HG02938 (cell line): ENCODE measurements at regions not wholly inside any gene's neighbourhood (a gene's known extent, or its start where the extent isn't known, plus 50 kb on each side); places are given as distances from the start of the nearest gene placed in this dataset.
"Not testable (repeated sequence)": the region's sequence is repeated elsewhere in the genome, so short reads cannot be mapped to it uniquely, and the experiment has no call there.

Experiments
- ATAC-seq: cut with Tn5 transposase; IDR thresholded peaks from one replicate; pipeline ENCODE4 v1.9.1; 2021; ENCODE audit warnings: mild to moderate bottlenecking, moderate library complexity; ENCODE audit not compliant: unreplicated experiment

DNA sequence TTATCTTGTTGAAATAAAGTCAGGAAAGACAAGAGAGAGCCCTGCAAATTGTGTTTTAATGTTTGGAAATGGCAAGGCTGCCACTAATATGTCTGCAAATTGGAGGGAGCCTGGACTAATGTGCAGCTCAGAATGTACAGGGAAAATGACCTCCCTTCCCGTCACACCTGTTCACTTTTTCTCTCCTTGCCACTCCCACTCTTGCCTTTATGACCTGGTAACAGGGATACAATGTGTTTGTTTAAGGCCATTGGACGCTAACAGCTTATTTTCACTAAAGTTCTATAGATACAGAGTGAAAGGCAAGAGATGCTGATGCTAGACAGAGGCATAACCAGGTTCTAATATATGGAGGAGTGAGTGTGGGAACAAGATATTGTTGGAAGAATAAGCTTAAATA lies 203.9 kb downstream of the RAB38 start:
- no peak for ATAC-seq

DNA sequence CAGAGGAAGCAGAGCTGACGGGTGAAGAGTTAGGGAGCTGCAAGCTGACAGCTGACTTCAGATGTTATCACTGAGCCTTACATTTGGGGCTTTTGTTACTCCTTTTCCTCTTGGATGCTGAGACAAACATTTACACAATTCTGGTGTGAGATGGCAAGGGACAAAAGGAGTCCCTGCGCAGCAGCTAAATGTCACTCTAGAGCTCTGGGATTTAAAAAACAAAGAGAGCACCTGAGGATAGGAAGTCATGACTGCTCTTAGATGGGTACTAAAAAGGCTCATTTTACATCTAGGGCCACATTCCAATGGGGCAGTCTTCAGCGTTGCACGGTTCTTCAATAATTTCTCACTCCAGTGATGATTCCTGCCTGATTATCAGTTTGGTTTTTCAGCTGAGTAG lies 204.5 kb downstream of the RAB38 start:
- ATAC-seq, result no peak

DNA sequence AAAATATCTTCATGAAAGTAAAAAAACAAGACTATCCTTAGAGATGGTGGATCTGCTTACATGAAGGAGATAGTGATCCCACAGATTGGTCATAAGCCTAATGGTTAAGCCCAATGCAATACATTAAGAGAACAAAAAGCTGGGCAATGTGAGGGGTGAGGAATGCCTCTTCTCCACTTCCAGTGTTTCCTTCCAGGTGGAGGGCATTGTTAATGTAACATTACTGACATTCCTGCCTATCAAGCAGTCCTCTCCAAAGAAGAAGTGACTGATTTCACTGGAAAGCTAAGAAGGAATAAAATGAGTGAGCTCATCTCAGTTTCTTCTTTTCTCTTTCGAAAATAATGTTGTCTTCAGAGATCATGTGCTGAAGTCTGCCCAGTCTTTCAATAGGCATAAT lies 207.8 kb downstream of the RAB38 start:
- no peak for ATAC-seq

DNA sequence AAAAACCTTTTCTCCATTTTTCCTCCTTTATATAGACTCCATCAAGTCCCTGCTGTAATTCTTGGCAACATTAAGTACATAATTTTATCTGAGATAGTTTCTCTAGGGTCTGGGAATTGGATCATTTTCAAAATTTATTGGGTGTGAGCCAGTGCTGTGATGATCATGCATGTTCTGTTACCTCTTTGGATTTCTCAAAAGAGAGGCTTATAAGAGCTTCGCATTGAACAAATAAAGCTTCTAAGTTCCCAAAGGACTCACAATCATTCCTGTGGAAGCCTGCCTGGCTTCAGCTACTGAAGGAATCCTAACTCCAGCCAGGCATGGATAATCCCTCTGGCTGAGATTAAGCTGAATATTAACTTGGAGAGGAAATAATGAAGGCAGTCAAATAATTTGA lies 208.5 kb downstream of the RAB38 start:
- no peak for ATAC-seq

DNA sequence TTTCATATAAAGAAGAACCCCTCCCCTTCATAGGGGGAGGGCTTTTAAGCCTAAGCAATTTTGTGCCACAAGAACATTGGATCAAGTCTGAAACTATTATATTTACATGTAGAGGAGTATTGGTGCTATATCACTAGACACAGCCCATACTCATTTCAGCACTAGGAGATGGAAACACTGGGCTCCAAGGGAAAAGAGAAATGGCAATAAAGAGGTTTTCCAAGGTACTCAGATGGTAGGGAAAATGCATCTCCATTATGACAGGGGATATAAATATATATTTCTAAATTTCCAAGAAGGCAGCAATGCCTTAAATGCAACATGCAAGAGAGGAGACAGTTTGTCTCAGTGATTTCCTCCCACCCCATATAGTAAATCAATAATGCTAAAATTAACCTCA lies 209.0 kb downstream of the RAB38 start:
- no peak for ATAC-seq

DNA sequence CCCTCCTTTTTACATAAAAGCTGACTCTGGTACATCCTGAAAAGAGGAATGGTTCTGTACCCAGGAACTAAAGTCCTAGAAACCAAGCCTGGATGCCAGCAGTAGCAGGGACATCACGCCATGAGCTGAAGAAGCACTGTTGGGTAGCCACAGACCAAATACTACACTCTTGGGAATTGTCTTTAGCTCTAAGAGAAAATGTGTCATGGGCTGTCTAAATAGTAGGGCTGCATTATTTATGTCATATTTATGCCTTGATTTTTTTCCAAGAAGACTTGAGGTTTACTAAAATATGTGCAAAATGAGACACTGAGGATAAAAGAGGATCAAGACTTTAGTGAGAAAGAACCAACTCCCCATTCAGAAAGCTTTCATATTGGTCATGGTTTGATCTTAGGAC lies 213.6 kb downstream of the RAB38 start:
- ATAC-seq, result no peak

DNA sequence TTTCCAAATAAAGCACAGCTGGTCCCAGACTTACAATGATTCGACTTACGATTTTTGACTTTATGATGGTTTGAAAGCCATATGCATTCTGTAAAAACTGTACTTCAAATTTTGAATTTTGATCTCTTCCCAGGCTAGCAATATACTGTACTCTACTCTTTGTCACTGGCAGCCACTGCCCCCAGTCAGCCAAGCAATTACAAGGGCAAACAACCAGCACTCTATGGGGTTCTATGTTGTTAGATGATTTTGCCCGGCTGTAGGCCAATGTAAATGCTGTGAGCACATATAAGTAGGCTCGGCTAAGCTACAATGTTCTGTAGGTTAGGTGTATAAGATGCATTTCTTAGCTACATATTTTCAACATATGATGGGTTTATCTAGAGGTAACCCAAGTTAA lies 217.3 kb downstream of the RAB38 start:
- no peak for ATAC-seq

DNA sequence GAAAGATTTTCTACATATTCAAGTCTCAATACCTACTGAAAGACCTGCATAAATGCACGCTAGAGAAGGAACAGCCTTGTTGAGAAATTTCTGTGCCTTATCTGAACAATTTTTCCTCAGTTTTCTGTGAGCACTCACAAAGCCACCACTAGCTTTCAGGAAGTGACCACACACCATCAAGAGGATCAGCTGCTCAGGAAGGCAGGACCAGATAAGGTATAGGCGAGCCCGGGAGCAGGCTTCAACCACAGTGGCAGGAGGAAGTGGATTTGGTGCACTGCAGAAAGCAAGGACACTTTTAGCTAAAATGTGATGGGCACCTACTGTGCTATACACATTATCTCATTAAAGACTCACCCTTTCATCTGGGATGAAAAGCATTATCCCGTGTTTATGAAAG lies 220.8 kb downstream of the RAB38 start:
- no peak for ATAC-seq

DNA sequence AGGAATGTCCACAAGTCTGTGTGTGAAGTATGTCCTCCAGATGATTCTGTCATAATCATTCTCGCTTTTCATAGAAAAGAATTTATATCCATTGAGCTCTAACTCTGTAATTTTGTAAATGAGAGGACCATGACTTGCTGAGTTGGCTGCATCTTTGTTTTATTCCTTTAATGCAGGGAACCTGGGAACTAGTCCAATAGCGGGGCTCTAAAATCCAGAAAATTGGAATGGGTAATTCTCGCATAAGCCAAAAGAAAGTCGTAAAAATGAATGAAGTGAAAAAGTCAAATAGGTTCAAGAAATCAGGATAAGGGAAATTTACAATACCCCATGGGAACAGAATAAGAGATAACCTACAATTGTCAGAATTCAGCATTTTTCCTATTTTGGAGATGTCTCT lies 232.5 kb downstream of the RAB38 start:
- ATAC-seq, result no peak

DNA sequence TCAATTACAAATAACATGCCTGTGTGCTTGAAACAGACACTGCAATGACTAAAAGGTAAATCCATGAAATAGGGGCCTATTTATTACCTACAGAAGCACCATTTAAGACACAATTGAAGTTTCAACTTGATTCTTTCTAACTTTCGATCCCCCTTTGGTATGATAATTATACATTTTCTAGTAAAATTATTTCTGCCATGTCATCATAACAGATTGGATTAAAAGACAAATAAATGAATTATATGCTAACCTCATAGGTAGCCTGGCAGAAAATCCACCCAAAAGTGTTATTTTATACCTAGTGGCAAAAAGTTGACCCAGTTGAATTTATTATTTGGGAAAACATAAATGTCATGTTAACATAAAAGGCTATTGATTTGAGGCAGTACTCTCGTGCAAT lies 241.1 kb downstream of the RAB38 start:
- no peak for ATAC-seq

DNA sequence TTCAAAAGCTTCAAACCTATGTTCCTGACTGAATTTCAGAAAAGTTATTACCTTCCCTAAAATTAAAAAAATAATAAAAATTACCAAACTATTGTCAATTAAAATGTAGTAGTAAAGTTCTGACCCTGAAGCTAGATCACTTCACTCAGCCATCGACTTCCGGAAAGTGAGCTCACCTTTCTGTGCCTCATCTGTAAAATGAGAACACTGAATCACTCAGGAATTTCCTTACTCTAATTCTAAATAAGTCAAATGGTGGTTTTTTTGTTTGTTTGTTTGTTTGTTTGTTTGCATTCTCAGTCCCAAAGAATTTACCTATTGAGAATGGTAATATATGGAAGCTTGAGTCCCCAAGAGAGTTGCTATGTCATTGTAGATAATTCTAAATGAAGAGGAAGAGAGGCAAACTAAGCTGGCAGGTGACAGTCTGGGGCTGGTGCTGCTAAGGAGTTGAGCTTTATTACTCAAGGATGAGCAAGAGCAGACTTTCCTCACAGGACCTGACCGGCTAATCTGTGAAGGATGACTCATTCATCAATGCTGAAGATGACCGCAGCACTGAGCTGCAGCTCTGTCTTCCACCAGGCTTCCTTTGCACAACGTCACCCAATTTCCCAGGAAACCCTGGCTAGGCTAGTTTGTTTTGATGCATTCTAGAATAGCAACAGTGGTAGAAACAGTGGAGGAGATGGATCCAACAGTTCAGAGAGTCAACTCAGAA lies 248.8 kb downstream of the RAB38 start:
- ATAC-seq, result no peak

DNA sequence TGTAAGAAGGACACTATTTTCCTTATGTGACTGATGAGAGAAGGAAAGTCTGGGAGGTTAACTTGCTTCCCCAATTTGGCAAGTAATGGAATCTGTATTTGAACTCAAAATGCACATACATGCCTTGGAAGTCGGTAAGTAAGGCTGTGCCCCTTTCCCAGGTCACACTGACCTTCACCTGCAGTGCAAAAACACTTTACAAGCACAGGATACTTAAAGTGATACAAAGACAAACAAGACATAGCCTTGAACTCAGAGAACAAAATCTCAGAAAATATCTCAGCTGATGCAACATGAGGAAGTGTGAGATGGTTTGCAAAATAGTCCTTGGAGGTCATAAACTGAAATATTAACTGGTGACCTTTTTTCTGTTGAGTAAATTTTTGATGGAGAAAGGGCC lies 251.1 kb downstream of the RAB38 start:
- no peak for ATAC-seq

DNA sequence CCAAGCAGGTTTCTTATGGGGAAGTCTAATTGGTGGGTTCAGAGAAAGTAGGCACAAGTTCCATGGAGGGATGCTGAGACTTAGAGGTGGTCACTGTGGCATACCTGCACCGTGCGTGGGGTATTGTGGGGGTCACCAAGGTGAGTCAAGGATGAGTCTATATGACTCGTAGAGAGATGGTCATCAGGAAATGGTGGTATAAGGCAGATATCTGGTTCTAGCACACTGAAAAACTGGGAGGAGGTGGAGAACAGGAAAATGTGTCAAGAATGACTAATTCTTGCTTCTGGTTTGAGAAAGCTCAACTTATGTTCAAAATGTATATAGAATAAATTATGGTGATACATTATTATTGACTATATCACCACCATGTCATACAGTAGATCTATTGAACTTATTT lies 258.1 kb downstream of the RAB38 start:
- no peak for ATAC-seq

DNA sequence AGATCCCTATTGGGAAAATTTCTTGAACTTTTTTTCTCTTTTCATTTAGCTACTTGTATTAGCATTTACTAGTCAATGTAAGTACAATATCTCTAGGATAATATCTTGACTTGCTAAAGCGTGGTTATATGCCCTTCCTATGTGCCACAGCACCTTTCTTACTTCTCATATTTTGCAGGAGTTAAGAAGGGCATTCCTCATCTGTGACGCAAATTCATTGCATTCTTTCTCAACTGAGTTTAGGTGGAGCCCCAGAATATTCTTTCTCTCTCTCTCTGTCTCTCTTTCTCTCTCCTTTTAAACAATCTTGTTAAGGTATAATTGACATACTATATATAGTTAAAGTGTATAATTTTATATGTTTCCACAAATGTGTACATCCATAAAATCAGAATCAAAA lies 266.1 kb downstream of the RAB38 start:
- ATAC-seq, result no peak

DNA sequence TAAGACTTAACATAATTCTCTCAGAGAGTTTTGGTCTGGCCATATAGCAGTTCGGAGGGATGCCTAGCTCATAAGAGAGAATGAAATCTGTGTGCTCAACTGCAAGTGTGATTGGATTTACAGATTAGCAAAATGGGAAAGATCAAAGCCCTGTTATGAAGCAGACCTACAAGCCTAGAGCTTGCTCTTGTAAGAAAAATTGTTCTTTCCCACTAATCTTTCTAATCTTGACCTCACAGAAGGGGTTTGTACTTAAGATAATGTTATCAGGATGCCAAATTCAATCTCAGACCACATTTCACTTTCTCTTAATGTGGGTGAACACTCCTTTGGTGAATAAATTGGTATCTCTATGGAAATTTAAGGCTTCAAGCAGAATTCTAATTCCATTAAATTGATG lies 267.2 kb downstream of the RAB38 start:
- no peak for ATAC-seq

DNA sequence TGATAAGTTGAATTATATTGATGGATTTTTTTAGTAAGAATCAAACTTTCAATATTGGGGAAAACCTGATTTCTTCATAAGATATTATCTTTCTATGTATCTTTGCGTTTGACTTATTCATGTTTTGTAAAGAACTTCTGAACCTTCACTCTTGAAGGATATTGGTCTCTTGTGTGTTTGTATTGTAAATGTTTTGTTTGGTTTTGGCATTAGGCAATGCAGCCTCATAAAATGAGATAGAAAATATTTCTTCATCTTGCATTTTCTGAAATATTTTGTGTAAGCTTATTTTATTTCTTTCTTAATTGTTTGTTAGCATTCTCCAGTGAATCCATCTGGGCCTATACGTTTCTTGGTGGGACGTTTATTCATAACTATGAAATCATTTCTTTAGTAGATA lies 271.9 kb downstream of the RAB38 start:
- no peak for ATAC-seq

DNA sequence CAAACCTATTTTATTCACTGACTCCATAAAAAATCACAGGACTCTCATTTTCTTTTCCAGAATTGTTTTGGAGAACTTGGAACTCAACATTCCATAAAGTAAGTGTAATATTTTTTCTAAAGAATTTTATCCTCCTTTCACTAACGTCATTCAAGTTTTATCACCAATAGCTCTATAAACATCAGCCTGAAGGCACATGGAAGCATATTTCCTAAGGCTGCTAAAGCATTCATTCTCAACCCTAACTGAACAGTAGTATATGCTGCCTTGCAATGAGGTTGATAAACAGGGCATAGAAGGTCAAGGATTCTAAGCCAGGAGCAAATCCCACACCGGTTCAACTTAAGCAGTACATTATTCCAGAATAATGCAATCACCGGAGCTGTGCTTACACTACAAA lies 273.9 kb downstream of the RAB38 start:
- no peak for ATAC-seq

DNA sequence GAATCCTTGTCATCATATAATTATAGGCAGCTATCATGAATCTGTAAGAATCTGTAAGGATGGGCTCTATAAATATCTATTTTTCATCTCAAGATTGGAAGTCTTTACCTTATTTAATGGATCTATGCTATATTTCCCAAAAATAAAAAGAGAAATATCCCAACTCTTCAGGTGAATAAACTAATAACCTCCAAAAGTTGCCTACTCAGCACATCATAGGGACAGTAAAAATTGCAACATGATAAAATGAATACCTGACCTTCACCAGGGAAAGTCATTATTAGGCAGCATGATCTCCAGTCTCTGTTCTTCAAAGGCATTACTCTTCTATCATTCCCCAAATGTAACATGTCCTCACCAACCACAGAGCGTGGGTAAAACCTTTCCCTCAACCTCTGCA lies 277.3 kb downstream of the RAB38 start:
- ATAC-seq, result no peak

DNA sequence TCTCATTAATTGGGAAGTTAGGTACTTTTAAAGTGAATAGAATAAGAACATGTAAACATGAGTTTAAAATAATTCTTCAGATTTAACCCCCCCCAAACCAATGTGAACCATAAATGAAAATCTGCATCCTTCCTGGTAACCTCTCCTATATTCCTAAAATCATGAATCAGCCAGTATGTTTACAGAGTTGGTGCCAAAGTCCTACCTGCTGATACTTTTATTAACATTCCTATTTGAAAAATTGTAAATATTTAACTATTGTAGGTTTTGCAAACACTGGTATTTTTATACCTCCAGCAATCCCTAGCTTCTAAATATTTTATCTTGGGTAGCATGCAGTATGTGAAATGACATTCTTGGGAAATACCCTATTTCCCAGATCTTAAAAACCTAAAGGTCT lies 278.2 kb downstream of the RAB38 start:
- no peak for ATAC-seq

DNA sequence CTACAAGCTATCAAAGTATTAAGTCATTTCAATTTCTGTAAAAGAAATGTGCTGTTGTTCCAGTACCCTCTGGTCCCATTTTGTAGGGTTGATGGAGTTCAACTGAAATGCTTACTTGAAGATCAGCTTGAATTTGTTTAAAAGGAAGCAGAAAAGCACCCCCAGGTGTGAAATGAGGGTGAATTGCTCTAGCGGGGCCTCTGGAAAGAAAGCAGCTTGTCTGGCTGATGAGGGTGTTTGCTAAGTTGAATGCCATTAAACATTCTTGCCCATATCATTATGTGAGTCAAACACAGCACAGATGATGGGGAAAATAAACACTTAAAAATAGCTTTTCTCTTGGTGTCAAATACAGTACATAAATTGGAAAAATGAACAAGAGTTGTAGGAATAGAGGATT lies 280.3 kb downstream of the RAB38 start:
- no peak for ATAC-seq

DNA sequence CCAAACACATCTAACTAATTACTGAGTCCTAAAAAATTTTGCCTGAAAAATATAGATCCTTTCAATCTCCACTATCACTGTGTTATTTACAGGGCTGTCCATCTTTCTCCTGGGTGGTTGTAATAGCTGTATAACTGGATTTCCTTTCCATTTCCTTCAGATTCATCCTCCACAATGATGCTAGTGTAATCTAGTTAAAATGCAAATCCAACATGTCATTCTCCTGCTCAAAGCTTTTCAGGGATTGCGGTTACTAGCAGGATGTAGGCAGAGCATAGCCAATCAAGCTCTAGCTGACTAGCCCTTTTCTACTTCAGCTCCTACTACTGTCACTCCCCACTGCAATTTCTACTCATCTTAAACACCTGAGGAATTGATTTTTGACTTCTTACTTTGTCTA lies 283.0 kb downstream of the RAB38 start:
- ATAC-seq, result no peak

DNA sequence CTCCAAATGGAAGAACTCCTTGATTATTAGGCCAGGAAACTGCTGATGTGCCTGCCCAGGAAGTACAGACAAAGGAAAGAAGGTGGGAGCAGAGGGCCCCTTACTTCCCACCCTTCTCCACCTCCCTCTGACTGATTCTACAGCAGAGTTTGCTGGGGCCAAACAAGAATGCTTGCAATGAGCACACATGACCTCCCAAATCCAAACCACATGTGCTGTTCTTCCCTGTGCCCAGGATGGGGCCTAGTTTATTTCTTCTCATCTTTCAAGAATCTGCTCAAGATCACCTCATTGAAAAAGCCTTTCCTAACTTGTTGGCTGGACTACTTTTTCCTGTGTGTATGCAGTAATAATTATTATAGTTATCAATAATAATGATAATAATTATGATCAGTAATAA lies 286.1 kb downstream of the RAB38 start:
- no peak for ATAC-seq

DNA sequence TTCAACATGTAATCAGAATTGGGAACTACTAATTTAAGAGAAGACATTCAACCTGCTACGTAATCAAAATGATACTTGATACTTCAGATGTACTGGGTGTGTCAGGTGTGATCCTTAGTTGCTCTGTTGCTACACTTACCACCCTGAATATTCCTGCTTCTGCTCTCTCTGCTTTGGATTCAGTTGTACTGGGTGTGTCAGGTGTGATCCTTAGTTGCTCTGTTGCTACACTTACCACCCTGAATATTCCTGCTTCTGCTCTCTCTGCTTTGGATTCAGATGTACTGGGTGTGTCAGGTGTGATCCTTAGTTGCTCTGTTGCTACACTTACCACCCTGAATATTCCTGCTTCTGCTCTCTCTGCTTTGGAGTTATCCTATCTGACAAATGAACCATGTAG lies 290.2 kb downstream of the RAB38 start:
- ATAC-seq, result not testable (repeated sequence)

DNA sequence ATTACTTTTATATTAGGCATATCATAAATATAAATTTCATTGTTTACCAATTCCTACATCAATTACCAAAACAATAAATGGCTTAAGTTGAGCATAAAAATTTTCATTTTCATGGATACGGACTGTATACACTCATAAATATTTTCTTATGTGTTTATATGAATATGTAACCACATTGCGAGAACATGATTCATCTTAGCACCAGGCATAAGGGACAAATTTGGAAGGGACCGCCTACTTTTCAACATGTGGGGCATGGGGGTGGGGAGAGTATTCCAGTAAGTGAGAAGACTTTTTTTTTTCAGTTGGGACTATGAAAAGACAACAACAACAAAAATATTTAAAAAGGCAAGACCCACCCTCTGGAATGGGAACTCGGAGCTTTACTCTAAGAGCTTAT lies 296.1 kb downstream of the RAB38 start:
- no peak for ATAC-seq
